ENCODE measurements at regions not wholly inside any gene's neighbourhood (a gene's known extent, or its start where the extent isn't known, plus 50 kb on each side); places are given as distances from the start of the nearest gene placed in this dataset.
"Not testable (repeated sequence)": the region's sequence is repeated elsewhere in the genome, so short reads cannot be mapped to it uniquely, and the experiment has no call there.

DNA sequence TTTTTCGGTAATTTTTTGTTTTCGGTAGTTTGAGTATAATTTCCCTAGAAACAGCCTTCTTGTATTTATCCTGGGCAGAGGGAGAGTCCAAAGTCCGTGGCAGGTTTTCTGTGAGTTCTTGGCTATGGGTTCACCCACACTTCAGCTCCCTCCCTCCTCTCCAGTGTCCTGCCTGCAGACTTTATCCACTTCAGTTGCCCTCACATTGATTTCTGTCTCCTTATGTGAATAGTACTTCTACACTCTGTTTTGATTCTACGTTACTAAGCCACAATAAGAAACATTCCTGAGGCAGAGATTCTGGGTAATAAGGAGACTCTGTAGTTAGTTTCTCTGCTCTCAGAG, 868.6 kb downstream of the METTL15 start:
- no peak for DNase-seq (ENCODE audit: low spot score)

DNA sequence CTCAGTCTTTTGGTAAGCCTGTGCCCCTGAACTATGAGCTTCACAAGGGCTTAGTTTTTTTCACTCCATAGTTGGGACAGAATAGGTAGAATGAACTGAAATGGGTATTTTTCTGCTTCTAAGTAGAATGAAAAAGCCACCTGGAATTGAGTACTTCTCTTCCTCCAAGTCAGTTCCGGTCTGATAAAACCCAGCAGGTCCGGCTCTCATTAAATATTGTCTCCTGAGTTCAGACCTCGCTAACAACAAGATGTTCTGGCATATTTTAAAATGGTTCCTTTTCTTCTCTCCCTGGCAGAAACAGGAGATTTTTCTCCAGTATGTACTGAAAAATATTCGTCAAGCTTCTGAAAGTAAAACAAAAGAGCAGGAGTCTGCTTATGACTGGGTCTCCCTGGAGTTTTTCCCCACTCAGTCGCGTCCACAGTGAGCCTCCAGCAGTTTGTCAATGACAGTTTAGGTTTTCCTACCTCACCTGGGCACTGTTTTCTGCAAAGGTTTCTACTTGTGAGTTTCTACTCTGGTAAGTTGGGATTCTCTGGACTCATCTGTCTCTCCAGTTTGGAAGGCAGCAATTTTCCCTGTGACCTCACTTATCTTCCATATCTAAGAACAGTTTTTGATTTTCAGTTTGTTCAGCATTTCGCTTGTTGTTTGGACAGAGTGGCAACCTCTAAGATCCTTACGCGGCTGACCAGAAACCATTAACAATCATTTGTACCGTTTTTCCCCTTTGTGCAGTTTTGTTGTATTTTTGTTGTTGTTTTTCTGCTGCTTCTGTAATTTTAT, 868.0 kb downstream of the METTL15 start:
- DNase-seq (ENCODE audit: low spot score), result no peak

DNA sequence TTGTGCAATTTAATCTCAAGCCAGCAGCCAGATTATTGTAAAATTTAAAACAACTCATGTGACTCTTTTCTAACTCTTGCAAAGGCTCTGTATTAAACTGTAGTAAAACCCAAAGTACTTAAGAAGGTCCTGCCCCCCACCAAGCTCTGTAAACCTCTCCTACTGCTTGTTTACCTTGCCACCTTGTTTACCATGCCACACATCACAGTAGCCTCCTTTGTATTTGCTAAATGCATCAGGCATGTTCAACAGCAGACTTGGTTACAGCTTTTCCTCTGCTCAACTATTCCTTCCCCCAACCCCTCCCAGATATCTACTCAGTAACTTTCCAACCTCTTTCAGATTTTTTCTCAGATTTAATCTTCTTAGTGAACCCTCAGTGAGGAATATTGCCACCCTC, 861.6 kb downstream of the METTL15 start:
- DNase-seq (ENCODE audit: low spot score), result peak; percentile 25

DNA sequence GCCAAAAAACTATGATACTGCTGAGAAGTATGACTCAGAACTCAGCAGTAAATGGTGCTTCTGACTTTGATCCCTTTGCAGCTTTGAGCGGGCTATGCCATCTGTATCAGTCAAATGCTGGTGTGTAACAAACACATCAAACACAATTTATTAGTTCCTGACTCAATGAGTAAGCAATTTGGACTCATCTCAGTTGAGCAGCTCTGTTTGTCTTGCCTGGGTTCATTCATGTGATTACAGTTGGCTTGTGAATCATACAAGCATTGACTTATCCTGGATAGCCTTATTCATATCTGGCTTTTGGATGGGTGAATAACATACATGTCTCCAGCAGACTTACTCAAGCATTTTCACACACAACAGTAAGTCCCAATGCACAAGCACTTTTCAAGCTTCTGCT, 858.8 kb downstream of the METTL15 start:
- no peak for DNase-seq (ENCODE audit: low spot score)

DNA sequence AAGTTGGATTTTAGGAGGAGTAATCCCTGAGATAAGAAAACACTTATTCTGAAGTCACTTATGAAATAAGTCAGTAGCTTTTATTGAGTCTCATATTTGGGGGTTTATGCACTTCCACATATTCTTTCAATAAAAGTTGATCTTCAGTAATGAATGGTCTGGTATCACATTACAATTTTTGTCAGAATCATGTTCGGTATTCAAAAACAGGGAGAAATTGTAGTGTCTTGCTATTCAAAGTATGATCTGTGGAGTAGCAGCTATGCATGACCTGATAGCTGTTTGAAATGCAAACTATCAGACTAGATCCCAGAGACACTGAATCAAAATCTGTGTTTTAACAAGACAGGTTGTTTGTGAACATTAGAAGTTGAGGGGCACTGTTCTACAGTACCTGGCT, 857.6 kb downstream of the METTL15 start:
- no peak for DNase-seq (ENCODE audit: low spot score)

DNA sequence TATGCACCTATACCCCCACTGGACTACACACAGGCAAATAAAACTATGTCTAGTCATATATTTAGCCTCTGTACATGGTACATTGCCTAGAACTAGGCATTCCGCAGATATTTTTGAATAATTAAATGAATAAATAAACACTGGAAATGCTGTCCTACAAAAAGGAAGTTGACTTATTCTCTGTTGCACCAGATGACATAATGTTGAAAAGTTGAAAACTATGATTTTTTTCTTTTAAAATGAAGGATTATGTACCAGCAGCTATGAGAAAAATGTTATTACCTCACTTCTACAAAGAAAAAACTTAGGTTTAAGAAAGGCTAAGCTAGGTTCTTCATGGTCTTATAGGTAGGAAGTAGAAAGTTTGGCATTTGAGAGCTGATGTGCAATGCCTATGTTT, 856.6 kb downstream of the METTL15 start:
- DNase-seq (ENCODE audit: low spot score), result no peak

DNA sequence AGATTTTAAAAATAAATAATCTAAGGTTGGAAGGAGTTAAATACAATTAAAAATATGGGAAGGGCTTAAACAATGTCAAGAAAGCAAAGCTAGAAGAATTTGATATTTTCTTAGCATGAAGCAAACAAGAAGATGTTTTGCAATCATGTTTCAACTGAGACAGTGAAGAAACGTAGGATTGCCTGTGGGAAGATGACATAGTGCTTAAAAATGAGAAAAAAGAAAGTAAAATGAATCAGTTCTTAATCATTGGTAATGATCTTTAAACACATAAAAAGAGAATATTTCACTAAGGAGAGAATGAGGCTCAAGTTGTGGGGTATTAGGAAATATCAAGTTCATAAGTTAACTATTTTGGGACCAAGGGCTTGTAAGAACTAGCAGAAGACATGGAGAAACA, 855.0 kb downstream of the METTL15 start:
- no peak for DNase-seq (ENCODE audit: low spot score)

DNA sequence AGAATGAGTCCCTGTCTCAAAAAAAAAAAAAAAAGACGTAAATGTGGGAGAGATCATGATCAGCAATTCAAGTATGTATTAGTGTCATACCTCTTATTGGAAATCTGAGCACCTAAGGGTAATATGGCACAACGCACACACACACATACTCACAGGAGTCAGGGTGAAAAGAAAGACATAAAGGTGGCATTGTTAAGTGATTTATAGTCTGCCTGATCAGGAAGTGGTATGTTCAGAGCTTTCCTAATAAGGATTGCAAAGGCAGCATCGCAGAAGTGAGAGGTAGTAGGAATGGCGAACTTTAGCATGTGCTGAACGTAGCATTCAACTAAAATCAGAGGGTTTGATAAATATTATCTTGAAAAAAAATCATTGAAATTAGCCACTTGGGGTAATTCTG, 854.3 kb downstream of the METTL15 start:
- DNase-seq (ENCODE audit: low spot score), result no peak

DNA sequence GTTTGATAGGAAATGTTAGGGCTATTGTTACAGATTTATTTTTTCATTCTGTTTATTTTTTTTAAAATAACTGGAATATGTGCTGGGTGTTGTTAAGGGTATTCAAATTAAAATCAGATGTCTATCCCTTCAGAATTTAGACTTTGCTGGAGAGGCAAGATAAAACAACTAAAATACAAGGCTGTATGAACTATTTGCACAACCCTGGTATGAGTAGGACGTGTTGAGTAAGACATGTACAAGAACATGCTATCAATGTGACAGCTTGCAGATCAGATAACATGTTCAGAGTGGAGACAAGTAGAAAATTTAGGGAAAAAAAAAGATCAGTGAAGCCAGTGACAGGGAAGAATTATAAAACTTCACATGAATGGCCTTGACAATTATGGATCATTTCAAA, 853.5 kb downstream of the METTL15 start:
- no peak for DNase-seq (ENCODE audit: low spot score)

DNA sequence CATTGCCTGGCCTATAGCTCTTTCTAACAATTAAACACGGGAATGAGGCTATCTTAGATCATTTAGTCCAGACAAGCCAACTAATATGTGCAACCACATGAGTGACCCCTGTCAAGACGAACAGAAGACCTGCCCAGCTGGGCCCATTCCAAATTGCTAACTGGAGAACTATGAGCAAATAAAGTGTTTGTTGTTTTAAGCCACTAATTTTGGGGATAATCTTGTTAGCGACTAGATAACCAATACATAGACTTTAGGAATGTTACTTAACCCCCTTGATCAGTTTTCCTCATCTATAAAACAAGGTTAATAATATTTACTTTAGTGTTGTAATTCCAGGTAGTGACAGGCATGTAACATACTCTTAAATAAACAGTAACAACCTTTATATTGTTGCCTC, 848.3 kb downstream of the METTL15 start:
- DNase-seq (ENCODE audit: low spot score), result no peak

DNA sequence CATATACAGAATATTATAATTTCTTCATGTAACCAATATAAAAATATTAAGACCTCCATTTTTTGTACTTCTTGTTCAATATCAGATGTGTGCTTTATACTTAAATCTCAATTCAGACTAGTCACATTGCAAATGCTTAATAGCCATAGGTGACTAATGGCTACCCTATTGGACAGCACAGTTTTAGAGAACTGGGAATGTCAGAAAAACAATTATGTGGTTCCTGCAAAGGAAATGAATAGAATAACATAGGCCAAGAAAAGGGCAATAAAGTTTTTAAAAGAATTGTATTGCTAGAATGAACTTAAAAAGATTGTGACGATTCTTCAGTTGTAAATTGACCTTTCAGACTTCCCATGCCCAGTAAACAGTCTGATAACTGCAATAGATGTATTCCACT, 843.0 kb downstream of the METTL15 start:
- no peak for DNase-seq (ENCODE audit: low spot score)

DNA sequence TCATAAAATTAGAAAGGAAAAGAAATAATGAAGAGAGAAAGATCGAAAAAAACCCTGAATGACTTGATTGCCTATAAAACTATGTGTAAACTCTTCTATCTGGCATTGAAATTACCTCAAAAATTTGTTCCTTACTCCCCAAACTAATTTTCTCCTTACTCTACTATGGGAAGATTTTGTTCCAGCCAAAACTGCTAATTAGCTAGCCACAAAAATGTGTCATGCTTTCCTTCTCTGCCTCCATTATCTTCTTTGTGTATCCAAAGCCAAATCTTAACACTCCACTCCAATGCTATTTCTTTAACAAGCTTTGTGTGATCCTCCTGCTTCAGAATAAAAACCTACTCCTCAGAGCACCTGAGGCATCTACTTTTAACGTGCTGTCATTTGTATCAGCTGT, 831.2 kb downstream of the METTL15 start:
- no peak for DNase-seq (ENCODE audit: low spot score)

DNA sequence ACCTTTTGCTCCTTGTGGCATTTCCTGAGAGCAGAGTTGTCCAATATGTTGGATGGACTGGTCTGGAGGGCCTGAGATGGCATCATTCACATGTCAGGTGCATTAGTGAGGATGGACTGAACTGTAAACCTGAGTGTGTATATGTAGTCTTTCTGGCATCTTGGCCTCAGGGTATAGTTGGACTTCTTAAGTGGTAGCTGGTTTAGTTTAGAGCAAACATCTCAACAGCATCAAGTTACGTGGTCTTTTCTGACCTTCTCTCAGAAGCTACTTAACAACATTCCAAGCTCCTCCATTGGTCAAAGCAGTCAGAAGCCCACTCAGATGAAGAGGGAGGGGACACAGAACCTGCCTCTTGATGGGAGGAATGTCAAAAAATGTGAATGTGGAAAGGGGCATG, 829.9 kb downstream of the METTL15 start:
- DNase-seq (ENCODE audit: low spot score), result no peak

DNA sequence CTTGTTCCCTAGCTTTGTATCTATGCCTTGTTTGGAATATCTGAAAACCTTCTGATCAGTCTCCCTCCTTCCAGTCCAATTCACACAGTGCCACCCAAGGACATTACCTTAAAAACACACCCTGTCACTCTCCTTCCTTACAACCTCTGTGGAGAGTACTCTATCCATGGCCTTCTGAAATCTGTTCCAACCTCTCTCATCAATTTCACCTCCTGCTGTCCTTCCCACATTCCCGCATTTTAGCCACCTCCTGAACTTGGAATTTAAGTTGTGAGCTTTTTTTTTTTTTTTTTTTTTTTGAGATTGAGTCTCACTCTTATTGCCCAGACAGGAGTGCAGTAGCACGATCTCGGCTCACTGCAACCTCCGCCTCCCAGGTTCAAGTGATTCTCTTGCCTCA, 824.8 kb downstream of the METTL15 start:
- DNase-seq (ENCODE audit: low spot score), result no peak

DNA sequence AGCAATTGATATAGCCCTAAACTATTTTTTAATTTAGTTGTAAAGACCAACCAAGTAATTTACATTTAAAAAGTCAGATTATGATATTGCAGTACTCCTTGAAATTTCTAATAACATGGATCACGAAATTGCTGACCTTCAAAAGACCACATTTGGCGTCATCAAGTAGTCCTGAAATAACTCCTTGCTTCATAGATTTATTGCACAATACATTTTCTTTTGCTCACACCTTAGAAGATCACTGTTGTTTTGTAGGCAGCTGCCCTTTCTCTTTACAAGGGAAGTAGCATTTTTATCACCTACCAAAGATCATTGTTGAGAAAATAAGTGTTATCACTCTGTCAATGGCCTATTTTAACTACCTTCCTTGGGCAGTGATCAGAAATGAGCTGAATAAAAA, 815.8 kb downstream of the METTL15 start:
- DNase-seq (ENCODE audit: low spot score), result no peak

DNA sequence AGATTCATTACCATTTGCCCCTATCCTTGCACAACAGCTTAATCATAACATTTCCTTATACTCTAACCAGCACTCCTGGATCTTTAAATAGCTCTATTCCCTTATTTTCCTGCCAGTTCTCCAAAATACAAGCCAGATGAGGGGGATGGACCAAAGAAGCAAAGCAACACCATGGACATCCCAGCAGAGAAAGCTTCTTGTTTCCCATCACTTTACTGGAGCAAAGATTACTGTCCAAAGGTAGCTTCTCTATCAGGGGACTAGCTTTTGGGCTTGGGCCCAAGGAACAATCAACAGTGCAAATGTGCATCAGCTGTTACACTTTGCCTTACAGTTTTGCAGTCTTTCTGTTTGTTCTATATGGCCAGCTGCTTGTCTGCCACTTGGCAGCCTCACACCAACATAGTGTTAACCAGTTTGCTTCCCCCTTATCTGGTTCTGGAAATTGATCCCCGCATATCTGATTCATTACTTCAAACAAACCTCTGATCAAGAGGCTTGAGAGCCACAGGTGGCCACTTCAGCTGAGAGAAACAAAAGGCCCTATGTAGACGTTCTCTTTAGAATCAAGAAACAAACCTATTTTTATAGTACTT, 814.3 kb downstream of the METTL15 start:
- DNase-seq (ENCODE audit: low spot score), result no peak

DNA sequence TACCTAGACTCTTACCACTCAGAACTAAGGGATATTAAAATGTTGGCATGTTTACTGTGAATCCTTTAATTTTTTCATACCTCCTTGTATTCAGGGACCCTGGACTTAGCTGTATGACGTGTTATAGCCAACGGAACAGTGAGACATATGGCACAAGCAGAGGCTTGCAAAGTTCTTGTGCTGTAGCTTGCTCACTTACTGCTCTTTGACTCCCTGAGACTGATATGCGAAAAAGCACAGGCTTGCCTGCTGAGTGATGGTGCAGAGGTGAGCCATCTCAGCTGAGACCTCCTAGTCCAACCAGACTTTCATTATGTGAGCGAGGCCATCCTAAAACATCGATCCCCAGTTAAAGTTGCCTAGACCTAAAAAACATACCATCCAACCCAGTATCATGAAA, 811.0 kb downstream of the METTL15 start:
- no peak for DNase-seq (ENCODE audit: low spot score)

DNA sequence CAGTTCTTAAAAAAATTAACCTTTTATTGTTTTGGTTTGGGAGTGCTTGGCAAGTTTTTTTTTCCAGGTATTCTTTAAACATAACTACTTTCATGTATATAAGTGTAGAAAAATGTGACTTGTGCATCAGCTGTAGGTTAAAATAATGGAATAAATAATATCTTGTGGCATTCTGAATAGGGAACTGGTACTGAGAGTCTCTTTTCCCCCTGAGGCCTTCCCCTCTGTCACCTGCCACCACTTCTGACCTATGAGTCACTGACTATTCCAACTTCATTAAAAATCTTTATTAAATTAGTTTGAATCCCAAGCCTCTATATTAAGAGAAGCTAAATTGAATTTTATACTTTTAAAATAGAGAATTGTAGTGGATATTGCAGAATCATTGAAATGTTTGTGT, 805.7 kb downstream of the METTL15 start:
- DNase-seq (ENCODE audit: low spot score), result no peak

DNA sequence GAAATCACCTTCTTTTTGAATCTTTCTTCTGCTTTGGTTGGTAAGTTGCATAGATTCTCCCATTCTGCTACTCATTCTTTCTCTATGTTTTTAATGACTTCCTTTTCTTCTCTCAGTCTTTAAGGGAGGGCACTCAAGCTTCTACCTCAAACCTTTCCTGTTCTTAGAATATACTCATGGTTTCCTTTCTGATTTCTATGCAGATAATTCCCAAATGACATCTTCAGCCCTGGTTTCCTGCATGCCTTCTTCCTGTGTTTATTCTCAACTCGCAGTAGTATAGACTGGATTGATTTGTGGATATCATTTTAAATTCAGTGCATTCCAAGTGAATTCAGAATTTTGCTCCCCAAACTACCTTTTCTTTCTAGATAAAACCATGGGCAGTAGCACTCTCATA, 803.6 kb downstream of the METTL15 start:
- no peak for DNase-seq (ENCODE audit: low spot score)

DNA sequence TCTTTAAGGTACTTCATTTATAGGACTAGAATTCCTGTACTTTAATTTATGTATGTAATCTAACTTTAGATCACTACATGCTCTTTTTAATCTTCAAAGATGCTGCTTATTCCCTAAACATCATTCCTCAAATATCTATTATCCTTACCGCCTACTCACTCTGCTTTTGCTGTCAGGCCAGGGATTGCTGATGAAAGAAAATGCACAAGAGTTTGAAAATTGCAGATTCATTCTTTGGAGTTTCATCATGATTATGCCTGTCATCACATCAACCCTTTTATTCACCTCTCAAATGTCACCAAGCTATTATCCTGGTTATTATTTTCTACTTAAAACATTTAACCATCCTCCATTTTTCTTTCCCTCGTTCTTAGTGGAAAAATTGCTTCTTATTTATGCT, 802.7 kb downstream of the METTL15 start:
- no peak for DNase-seq (ENCODE audit: low spot score)

DNA sequence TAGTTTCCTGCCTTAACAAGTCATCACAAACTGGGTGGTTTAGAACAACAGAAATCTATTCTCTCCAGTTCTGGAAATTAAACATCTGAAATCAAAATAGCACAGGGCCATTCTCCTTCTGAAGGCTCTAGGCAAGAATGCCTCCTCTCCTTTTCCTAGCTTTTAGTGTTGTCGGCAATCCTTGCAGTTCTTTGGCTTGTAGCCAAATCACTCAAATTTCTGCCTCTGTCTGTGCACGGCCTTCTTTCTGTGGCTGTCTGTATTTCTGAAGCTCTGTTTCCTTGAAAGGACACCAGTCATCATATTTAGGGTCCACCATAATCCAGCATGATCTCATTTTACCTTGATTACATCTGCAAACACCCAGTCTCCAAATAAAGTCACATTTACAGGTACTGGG, 795.5 kb downstream of the METTL15 start:
- DNase-seq (ENCODE audit: low spot score), result no peak

DNA sequence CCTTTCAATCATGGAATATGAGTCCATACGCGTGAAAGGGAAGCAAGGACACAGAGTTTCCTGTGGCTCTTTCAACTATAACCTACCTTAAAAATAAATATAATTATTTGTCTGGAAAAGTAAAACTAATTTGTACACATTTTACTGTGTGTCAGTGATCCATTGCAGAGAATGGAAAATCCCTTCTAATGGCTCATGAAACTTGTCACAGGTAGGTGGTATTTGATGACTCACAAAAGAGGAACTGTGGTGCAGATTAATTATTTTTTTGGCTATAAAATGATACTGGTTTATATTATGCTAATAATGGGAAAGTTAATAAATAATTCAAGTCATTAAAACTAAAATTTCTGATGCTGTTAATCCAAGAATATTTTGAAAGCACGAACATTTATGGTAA, 792.2 kb downstream of the METTL15 start:
- no peak for DNase-seq (ENCODE audit: low spot score)

DNA sequence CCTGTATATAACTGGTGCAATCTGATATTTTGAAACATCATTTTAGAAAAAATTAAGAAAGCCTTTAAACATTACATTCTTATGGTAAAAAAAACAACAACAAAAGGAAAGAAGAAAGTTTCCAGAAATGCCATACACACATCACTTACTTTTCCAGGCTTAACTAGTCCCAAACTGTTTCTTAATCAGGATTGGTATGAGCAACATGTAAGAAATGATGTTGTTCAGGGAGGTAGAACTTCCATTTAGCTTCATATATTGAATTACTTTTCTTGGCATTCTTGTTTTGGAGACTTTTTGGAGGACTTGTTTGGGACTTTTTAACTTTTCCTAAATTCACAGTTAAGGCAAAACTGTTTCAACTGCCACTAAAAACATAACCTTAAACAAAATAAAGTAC, 791.5 kb downstream of the METTL15 start:
- no peak for DNase-seq (ENCODE audit: low spot score)

DNA sequence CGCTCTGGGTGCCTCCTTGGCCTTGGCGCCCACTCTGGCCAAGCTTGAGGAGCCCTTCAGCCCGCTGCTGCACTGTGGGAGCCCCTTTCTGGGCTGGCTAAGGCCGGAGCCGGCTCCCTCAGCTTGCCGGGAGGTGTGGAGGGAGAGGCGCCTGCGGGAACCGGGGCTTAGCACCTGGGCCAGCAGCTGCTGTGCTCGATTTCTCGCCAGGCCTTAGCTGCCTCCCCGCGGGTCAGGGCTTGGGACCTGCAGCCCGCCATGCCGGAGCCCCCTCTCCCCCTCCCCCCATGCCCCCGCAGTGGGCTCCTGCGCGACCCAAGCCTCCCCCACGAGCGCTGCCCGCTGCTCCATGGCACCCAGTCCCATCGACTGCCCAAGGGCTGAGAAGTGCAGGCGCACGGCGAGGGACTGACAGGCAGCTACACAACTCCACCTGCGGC, 782.4 kb downstream of the METTL15 start:
- DNase-seq (ENCODE audit: low spot score), result not testable (repeated sequence)
